Endothelial cell of umbilical vein (primary cell): ENCODE measurements at regions not wholly inside any gene's neighbourhood (a gene's known extent, or its start where the extent isn't known, plus 50 kb on each side); places are given as distances from the start of the nearest gene placed in this dataset.

Experiments used
- BruUV-seq: library from RNA; stranded (reverse); fragments of 400-500 nt; replicated peaks from 2 replicates; lab custom pipeline; 2021; lab: Mats Ljungman, UMichigan
- CTCF ChIA-PET: fragments of 300-600, 350-600 bp; sonication (Branson Sonifier 250); formaldehyde crosslinking; loops from one replicate; lab custom pipeline; 2021; ENCODE audit warnings: antibody characterized with exemption, inconsistent platforms; lab: Charles Lee
- POLR2A ChIA-PET: fragments of 300-600, 350-600 bp; sonication (Branson Sonifier 250); formaldehyde crosslinking; loops from one replicate; lab custom pipeline; 2021; ENCODE audit warnings: antibody characterized with exemption, inconsistent platforms; lab: Charles Lee
- DNase-seq: peaks from one replicate; pipeline ENCODE4 v3.0.0-alpha.2; 2011; ENCODE audit warnings: low read depth, low spot score
- FAIRE-seq: peaks from 2 replicates; lab custom pipeline; 2011; peaks lifted over from hg19 to GRCh38; lab: Jason Lieb, UNC
- H2AFZ ChIP-seq: 2 replicates; pipeline ENCODE4 v1.6.0; 2012; ENCODE audit warnings: low read depth, low read length, control low read depth, inconsistent platforms
- H3K27ac ChIP-seq: 2 replicates; pipeline ENCODE4 v1.5.1; 2011; ENCODE audit warnings: low read depth, mild to moderate bottlenecking, control low read depth, low read length, moderate library complexity; ENCODE audit not compliant: insufficient read depth
- H3K27me3 ChIP-seq, 2 experiments: 2 replicates each; pipeline versions ENCODE4 v1.6.0 to v1.6.1; 2011; ENCODE audit warnings: low read length in 2 of 2, mixed read lengths in 1 of 2; ENCODE audit not compliant: control insufficient read depth in 2 of 2, insufficient read depth in 2 of 2
- H3K36me3 ChIP-seq, 2 experiments: 2 replicates in 1 of 2; 3 replicates in 1 of 2; pipeline ENCODE4 v1.5.1; 2011; ENCODE audit warnings: low read length in 2 of 2, mild to moderate bottlenecking in 1 of 2, moderate library complexity in 1 of 2; ENCODE audit not compliant: control insufficient read depth in 2 of 2, insufficient read depth in 2 of 2; ENCODE audit errors: extremely low read depth in 1 of 2
- H3K4me1 ChIP-seq: 3 replicates; pipeline ENCODE4 v1.5.1; 2011; ENCODE audit warnings: mild to moderate bottlenecking, low read length; ENCODE audit not compliant: control insufficient read depth, insufficient read depth; ENCODE audit errors: extremely low read depth
- H3K4me2 ChIP-seq: 2 replicates; pipeline ENCODE4 v1.6.1; 2011; ENCODE audit warnings: low read length, control low read depth, mixed read lengths; ENCODE audit not compliant: insufficient read depth
- H3K4me3 ChIP-seq, 3 experiments: fragments of 200-600 bp in 1 of 3; sonication (generic), shearing (Covaris generic) in 1 of 3; replicated peaks in 1 of 3; 2 replicates each; pipeline ENCODE4 v1.5.1; 2011 to 2016; ENCODE audit warnings: control low read depth in 3 of 3, low read length in 3 of 3, mild to moderate bottlenecking in 2 of 3, inconsistent platforms in 1 of 3, low read depth in 1 of 3, moderate library complexity in 1 of 3; ENCODE audit not compliant: insufficient read depth in 1 of 3
- H3K79me2 ChIP-seq: 2 replicates; pipeline ENCODE4 v1.6.0; 2012; ENCODE audit warnings: low read length, inconsistent platforms; ENCODE audit not compliant: control insufficient read depth, insufficient read depth
- H3K9ac ChIP-seq: replicated peaks from 2 replicates; pipeline ENCODE3; 2011; ENCODE audit warnings: low read length, control low read depth; ENCODE audit not compliant: insufficient read depth; ENCODE audit errors: extremely low read depth
- H3K9me1 ChIP-seq: replicated peaks from 3 replicates; pipeline ENCODE4 v1.6.0; 2011; ENCODE audit warnings: mild to moderate bottlenecking, low read length; ENCODE audit not compliant: control insufficient read depth, insufficient read depth; ENCODE audit errors: extremely low read depth
- H3K9me3 ChIP-seq: replicated peaks from 2 replicates; pipeline ENCODE4 v1.5.1; 2012; ENCODE audit warnings: low read length, inconsistent platforms; ENCODE audit not compliant: control insufficient read depth, insufficient read depth
- H4K20me1 ChIP-seq: replicated peaks from 2 replicates; pipeline ENCODE3; 2011; ENCODE audit warnings: mild to moderate bottlenecking, low read length; ENCODE audit not compliant: control insufficient read depth, insufficient read depth; ENCODE audit errors: extremely low read depth
- EZH2 ChIP-seq: IDR thresholded peaks from 2 replicates; pipeline ENCODE4 v1.6.1; 2012; ENCODE audit warnings: borderline replicate concordance, low read depth, mild to moderate bottlenecking, moderate library complexity, low read length, inconsistent platforms; ENCODE audit not compliant: severe bottlenecking
- FOS ChIP-seq: IDR thresholded peaks from 2 replicates; pipeline ENCODE4 v1.6.1; 2011; ENCODE audit warnings: mild to moderate bottlenecking, low read length, moderate library complexity, borderline replicate concordance; ENCODE audit not compliant: insufficient read depth
- GATA2 ChIP-seq: IDR thresholded peaks from 2 replicates; pipeline ENCODE4 v1.7.0; 2011; ENCODE audit warnings: low read depth, mild to moderate bottlenecking, moderate library complexity, mixed read lengths, low read length; ENCODE audit not compliant: insufficient read length, insufficient read depth
- JUN ChIP-seq: IDR thresholded peaks from 2 replicates; pipeline ENCODE4 v1.6.1; 2011; ENCODE audit warnings: borderline replicate concordance, low read depth; ENCODE audit not compliant: insufficient read length, insufficient read depth
- MYC ChIP-seq: IDR thresholded peaks from one replicate; pipeline ENCODE4 v1.6.1; 2011; ENCODE audit warnings: mild to moderate bottlenecking, low read depth, low read length
- POLR2A ChIP-seq: IDR thresholded peaks from 2 replicates; pipeline ENCODE4 v1.6.1; 2012; ENCODE audit warnings: low read depth, mild to moderate bottlenecking, control low read depth, low read length
- POLR2AphosphoS5 ChIP-seq: IDR thresholded peaks from 2 replicates; pipeline ENCODE4 v1.6.1; 2012; ENCODE audit warnings: low read depth, mild to moderate bottlenecking, control low read depth, low read length, moderate library complexity; ENCODE audit not compliant: insufficient read depth
- dilution Hi-C: fragments of 300-500 bp; cut with MboI; formaldehyde crosslinking; loops from one replicate; pipeline ENCODE4 v1.15.0; 2019; ENCODE audit warnings: low sequenced_read_pairs; ENCODE audit not compliant: extremely low pct_ligation_motif_present
- intact Hi-C: fragments of 100-400 bp; cut with micrococcal nuclease; formaldehyde crosslinking; loops from one replicate; pipeline ENCODE4 v1.10.0; 2022
- TF ChIP-seq, protein P1 (sequence below): IDR thresholded peaks from 2 replicates; pipeline ENCODE4 v1.6.1; 2011; ENCODE audit not compliant: insufficient read depth, insufficient read length
- TF ChIP-seq, protein P2 (sequence below), 2 donors: IDR thresholded peaks; 1 replicate in 1 of 2; 2 replicates in 1 of 2; pipeline ENCODE4 v1.5.1; 2011; ENCODE audit warnings: low read length in 2 of 2, mild to moderate bottlenecking in 2 of 2, moderate library complexity in 2 of 2, control low read depth in 1 of 2, inconsistent platforms in 1 of 2, low read depth in 1 of 2; ENCODE audit not compliant: insufficient read depth in 1 of 2; ENCODE audit errors: extremely low read depth in 1 of 2

DNA sequence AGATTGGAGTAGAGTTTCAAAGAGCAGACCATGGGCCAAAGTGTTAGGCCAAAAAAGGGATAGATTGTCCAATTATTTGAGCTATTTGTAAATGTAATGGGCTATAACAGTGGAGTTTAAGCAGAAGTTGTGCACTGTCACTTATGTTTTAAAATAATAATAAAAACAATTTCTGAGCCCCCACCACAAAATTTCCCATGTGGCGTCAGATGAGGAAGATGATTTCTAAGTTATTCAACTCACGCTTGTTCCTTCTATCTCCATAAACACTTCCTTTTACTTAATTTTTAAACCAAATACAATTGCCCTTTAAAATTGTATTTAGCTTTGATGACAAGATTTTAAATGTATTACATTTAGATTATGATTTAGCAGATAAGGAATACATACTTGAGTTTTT, 330.0 kb downstream of the PTPRC start:
- no peaks in the 10 kb centered on the region for H3K9me1 ChIP-seq
- H2AFZ ChIP-seq, result no peak overlapping the region
- H3K9me3 ChIP-seq, result no peaks in the 10 kb centered on the region
- no peak overlapping the region for H3K27ac ChIP-seq
- H3K27me3 ChIP-seq, result no peaks in the 10 kb centered on the region
- H3K4me3 ChIP-seq, result no peak overlapping the region
- no peak overlapping the region for H3K9ac ChIP-seq
- POLR2A ChIA-PET, result no interaction called here
- intact Hi-C loops, result no loop called here
- TF ChIP-seq GATA2, result no peak
- TF ChIP-seq, protein P1, sequence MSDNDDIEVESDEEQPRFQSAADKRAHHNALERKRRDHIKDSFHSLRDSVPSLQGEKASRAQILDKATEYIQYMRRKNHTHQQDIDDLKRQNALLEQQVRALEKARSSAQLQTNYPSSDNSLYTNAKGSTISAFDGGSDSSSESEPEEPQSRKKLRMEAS, result no peak
- TF ChIP-seq, protein P2, sequence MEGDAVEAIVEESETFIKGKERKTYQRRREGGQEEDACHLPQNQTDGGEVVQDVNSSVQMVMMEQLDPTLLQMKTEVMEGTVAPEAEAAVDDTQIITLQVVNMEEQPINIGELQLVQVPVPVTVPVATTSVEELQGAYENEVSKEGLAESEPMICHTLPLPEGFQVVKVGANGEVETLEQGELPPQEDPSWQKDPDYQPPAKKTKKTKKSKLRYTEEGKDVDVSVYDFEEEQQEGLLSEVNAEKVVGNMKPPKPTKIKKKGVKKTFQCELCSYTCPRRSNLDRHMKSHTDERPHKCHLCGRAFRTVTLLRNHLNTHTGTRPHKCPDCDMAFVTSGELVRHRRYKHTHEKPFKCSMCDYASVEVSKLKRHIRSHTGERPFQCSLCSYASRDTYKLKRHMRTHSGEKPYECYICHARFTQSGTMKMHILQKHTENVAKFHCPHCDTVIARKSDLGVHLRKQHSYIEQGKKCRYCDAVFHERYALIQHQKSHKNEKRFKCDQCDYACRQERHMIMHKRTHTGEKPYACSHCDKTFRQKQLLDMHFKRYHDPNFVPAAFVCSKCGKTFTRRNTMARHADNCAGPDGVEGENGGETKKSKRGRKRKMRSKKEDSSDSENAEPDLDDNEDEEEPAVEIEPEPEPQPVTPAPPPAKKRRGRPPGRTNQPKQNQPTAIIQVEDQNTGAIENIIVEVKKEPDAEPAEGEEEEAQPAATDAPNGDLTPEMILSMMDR (IDR thresholded peaks at IDR 0.05; ENCODE audit: extremely low read depth in 1 of 2, insufficient read depth in 1 of 2, low read depth in 1 of 2, low read length in 2 of 2), result no peak
- TF ChIP-seq MYC, result no peak
- no peak for TF ChIP-seq FOS
- TF ChIP-seq POLR2A, result no peak
- TF ChIP-seq JUN, result no peak
- TF ChIP-seq EZH2, result no peak
- TF ChIP-seq POLR2AphosphoS5, result no peak
- H3K79me2 ChIP-seq, result no peaks in the 10 kb centered on the region
- no peak for FAIRE-seq
- no peaks in the 10 kb centered on the region for H3K4me1 ChIP-seq
- no peak for DNase-seq
- dilution Hi-C loops, result no loop called here
- H4K20me1 ChIP-seq, result no peaks in the 10 kb centered on the region
- no peak overlapping the region for H3K4me2 ChIP-seq
- CTCF ChIA-PET, result no interaction called here
- H3K36me3 ChIP-seq, result no peaks in the 10 kb centered on the region
- BruUV-seq, result no TSS peak
